ENCODE measurements at regions not wholly inside any gene's neighbourhood (a gene's known extent, or its start where the extent isn't known, plus 50 kb on each side); places are given as distances from the start of the nearest gene placed in this dataset.

DNA sequence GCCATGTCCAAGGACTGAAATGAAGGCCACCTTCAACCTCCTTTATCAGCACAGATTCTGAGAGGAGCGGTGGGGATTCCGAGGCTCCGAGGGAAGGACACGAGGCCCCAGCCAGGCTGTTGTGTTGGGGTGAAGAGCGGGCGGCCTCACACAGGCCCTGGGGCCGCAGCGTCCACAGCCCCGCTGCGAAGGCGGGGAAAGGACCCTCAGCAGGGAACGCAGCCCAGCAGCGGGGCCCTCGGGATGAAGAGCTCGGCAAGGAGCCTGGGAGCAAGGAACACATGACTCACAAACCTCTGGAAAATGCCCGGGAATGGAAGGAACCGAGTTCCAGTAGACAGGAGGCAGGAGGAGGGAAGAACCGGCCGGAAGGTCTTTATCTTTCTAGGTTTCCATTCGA is 227.2 kb downstream of the BRD1 start:
- DNase-seq, result no peak

DNA sequence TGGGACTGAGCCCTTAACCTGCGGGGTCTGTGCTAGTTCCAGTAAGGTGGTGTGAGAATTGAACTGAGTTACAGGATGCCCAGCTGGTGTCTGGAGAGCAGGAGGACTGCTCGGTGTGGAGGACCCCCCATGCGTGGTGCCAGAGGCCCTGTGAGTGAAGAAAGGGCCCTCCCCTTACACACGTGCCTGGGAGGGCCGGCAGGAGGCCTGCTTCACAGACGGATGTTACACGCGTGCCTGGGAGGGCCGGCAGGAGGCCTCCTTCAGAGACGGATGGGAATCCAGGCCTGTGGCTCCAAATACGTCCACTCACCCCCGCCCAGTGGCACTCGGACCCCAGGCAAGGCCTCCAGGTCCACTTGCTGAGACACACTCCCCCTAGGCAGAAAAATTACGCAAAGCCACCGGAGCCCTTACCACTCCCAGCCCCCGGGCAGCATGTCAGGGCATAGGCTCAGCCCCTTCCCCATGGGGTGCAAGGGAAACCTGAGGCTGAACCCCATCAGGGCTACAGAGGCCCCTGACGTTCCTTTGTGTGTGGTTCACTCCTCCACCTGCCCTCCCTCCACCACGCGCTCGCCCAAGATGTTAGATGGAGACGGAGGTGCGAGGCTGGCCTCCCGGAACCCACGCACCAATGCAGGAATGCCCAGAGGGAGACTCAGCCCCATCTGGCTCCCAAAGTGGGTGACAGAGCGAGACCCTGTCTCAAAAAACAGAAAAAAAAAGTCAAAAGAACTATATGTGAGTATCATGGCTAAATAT is 227.8 kb downstream of the BRD1 start:
- DNase-seq, result no peak

DNA sequence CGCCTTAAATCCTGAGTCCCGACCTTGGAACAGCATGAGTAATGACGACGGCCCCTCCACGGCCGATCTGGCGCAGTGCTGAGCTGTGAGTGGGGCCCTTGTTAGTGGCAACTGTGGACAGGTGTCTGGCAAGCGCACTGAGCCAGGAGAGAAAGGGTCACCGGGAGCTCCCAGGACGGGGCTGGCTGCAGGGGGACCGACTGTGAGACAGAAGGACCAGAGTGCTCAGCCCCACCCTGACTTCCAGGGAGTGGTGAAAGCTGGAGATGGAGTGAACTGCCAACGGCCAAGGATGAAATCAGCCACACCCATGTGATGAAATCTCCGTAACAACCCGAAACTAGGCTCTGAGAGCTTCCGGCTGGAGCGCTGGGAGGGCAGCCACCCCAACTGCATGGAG is 228.6 kb downstream of the BRD1 start:
- no peak for DNase-seq

DNA sequence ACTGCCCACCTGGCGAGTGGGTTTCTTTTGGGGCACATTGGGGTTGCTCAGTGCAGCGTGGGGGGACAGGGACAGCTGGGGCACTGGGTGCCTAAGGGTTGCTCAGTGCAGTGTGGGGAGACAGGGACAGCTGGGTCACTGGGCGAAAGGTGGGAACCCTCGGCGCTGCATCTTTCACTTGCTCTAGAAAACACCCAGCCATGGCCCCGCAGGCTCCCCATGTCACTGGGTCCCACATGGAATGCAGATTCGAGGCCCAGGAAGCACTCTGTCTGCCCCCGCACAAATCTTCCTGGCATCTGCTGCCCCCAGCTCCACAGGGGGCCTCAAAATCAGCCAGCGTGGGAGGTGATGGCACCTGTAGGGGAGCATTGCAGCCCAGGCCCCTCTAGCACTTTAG is 229.3 kb downstream of the BRD1 start:
- no peak for DNase-seq

DNA sequence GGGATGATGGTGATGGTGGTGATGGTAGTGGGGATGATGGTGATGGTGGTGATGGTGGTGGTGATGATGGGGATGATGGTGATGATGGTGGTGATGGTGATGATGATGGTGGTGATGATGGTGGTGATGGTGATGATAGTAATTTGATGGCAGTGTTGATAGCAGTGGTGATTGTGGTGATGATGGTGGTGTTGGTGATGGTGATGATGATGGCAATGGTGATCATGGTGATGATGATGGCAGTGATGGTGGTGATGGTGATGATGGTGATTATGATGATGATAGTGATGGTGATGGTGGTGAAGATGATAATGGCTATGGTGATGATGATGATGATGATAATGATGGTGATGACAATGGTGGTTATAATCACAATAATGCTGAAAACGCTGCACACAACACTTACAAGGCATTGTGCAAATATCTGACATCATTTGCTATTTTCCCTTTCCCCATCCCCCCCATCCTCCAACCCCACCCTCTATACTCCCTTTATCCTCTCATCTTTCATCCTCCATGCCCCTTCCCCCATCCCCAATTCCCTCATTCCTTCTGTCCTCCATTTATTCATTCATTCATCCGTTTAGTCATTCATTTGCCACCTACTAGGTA is 230.1 kb downstream of the BRD1 start:
- DNase-seq, result no peak

DNA sequence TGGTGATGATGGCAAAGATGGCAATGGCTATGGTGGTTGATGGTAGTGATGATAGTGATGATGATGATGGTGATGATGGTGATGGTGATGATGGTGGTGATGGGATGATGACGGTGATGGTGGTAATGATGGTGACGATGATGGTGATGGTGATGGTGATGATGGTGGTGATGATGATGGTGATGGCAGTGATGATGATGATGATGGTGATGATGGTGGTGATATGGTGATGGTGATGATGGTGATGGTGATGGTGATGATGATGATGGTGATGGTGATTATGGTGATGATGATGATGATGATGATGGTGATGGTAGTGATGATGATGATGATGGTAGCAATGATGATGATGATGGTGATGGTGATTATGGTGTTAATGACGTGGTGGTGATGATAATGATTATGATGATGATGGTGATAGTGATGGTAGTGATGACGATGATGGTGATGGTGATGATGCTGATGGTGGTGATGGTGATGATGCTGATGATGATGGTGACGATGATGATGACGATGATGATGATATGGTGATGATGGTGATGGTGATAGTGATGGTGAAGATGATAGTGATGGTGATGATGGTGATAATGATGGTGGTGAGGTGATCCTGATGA is 232.1 kb downstream of the BRD1 start:
- DNase-seq, result no peak

DNA sequence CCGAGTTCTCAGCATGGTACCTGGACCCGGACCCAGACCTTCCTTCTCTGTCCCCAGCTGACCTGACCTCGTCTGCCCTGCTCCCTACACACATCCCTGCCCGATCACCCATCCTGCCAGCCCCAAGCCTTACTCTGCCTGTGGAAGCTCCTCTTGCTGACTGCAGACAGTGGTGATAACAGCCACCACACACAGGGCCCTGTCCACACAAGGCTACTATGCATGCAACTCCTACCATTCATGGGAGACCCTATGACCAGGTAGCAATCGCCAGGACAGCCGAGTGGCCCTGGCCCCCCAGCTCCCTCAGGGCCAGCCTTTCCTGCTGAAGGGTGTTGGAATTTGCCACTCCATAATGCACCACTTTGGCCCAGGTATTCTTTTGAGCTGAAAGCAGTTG is 233.6 kb downstream of the BRD1 start:
- no peak for DNase-seq

DNA sequence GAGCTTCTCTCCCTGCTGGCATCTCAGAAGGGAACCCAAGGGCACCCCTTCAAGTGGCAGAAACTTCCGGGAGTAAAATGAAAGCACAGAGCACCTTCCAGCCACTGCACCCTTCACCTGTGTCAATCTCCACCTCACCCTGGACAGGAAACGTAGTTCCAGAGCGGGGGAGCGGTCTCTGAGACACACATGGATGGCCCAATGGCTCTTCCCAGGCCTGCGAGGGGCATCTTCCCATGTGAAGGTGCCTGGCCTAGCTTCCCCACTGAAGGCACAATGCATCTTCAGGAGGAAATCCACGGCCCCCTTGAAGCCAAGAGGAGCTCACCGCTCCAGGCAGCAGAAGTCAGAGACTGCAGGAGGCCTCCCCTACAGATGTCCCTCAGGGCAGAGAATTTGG is 234.2 kb downstream of the BRD1 start:
- DNase-seq, result no peak

DNA sequence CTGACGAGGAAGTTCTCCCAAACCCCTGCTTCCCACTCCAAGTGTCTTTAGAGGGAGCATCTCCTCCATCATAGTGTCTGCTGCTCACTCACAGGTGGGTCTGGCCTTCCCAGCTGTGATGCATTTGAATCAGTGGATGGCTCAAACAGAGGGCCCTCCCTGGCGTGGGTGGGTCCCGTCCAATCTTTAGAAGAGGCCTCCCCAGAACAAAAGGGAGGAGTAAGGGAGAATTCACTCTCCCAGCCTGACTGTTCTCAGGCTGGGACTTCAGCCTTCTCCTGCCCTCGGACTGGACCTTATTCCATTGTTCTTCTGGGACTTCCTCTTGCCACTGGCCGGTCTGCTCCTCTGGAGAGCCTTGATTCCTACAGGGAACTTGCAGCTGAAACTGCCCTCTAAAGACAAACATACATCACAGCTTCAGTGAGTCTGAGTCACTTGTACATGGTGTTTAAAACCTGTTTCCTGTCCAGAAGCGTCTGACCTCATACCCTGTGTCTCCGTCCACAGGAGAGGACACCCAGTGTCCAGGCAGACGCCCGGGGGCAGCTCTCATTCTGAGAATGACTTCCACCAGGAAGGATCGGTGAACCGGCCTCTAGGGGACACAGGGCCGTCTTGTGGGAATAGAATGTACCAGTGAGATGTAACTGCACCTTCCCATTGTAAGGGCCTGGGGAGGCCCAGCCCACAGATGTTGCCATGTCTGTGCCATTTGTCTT is 234.7 kb downstream of the BRD1 start:
- no peak for DNase-seq

DNA sequence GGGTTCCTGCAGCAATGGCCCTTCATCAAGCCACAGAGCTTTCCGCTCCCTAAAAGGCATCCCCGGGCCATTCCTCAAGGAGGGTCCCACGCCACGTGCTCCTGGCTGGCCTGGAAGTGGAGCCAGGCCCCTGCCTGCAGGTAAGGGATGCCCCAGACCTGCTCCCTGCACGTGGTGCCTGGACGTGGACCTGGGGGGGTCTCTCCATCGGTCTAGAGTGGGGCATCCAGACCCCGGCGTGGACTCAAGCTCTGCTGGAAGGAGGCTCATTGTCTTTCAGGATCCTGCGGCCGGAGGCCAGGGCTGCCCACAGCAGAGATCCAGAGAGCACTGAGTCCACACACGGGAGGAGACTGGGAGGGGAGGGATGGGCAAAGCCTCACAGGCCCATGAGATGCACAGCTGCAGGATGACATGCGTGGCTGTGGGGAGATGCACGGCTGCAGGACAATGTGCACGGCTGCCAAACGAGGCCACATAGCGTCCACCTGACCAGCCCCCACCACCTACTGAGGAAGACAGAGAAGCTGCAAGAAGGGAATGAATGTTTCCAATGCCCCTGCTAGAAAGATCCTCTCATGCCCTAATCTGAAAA is 236.7 kb downstream of the BRD1 start:
- DNase-seq, result no peak

DNA sequence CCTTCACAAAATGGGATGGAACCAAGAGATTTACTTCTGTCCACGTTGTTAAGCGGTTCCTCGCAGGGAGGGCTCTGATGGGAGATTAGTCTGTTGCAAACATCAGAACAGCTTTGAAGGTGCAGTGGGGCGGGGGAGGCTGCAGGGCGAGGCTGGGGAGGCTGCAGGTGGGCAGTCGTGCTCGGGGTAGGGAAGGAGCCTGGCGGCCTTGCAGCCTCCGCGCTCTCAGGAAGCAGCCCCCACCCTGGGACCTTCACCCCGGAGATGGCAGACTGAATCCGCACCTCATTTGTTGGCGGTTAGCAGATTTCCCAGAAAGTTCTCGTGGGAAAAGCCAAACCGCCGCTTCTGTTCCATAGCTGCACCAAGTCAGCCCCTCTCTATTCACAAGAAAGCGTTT is 237.3 kb downstream of the BRD1 start:
- DNase-seq, result no peak

DNA sequence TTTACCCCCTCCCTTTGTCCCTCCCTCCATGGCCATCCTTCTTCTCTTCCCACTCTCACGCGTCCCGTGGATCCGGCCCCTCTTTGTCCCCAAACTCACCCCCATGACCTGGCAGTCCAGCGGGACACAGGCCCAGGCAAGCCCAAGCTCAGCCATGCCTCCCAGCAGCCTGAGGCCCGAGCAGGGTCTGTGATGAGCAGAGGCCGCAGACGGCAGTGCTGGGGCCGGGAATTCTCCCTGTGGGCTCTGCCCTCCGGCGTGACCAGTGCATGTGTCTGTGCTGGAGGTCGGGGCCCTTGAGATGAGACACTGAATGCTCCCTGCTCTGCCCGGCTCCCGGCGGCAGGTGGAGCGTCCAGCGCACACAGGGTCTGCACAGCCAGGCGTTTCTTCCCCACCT is 237.9 kb downstream of the BRD1 start:
- no peak for DNase-seq

DNA sequence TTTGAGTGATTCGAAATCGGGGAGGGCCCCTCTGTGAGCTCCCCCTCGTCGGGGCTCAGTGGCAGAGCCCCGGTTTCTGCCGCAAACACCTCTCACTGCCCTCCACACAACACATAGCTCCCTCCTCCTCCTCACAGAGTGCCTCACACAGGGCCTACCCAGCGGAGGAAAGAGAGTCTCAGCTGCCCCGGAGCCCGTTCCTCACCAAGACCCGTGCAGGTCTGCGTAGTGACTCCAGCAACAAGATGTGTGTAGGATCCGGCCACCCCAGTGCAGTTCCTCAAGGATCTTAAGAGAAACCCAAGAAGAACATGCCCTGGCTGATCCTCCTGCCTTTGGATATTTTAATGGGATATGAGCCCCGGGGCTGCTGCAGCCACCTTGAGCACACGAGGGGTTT is 238.4 kb downstream of the BRD1 start:
- DNase-seq, result no peak

DNA sequence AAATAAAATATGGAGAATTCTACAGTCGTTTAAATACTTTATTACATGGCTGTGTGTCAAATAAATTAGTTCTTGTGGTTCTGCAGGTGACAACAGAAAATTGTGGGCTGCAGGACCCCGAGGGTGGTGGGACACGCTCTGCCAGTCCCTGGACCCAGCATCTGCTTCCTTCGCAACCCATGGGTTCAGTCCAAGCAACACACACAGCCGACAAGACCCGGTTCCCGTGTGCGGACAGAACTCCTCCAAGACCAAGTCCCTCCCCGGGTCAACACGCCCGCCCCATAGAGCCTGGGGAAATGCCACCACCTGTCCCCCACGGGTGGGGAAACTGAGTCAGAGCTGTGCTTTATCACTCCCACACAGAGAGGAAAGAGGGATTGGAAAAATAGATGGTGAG is 238.9 kb downstream of the BRD1 start:
- no peak for DNase-seq

DNA sequence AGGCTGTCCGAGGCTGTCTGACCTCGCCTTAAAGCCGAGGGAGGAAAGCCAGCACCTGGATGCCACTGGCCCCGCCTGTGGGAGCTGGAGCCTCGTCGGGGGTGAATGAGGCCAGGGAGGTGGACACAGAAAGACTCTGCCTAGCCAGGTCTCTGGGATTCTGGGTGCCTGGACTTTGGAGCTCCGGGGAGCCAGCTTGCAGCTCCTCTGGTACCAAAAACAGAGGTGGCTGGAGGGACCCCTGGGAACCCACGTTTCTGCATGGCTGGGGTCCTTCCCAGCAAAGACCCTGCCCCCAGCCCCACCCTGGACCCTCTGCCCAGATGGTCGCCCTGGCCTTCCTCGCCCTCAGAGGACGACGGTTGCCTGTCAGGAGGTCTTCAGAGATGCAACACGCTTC is 239.7 kb downstream of the BRD1 start:
- no peak for DNase-seq

DNA sequence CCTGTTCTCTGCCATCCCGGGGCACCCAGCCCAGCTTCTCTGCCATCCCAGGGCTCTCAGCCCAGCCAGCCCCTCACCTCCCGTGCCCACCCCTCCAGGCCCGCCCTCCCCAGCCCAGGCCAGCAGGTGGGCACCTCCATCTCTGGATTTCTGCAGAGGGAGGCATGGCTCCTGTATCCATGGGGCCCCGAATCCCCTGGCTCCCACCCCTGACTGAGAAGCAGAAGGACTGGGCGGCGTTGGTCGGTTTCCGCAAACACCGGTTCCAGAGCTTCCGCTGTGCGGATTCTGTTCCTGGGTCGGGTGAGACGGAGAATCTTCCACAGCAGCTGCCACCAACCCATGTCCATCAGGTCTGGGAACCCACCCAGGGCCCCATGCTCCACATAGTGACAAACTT is 240.3 kb downstream of the BRD1 start:
- no peak for DNase-seq

DNA sequence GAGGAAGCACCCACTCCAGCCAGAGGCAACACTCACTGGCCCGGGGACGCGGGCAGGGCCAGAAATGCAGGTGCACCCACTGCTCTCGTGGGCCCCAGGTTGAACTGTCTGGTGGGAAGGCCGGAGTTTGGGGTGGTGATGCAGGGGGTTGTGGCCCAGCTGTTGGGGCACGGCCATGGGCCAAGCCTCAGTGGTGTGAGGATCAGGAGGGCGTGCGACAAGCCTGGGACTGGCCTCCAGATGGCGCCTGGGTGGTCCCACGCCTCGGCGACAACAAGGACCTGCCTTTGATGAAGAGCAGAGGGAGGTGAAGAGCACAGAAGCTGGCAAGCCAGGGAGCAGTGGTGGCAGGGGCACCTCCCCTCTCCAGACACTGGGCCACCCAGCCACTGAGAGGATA is 240.8 kb downstream of the BRD1 start:
- DNase-seq, result no peak

DNA sequence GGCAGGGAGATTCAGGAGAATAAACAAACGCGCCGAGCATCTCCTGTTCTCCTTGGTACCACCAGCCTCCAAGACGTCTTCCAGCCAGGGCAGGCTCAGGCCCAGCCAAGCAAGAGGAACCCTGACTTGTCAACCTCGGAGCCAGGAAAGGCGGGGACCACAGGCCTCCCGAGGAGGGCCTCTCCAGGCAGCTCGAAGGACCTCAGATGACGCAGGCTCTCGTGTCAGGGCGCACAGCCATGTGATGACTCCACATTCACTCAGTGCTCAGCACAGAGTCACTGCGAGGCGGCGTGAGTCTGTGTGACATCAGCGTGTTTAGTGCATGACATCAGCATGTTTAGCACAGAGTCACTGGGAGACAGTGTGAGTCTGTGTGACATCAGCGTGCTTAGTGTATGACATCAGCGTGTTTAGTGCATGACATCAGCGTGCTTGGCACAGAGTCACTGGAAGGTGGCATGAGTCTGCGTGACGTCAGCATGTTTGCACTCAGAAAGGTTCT is 241.4 kb downstream of the BRD1 start:
- no peak for DNase-seq

DNA sequence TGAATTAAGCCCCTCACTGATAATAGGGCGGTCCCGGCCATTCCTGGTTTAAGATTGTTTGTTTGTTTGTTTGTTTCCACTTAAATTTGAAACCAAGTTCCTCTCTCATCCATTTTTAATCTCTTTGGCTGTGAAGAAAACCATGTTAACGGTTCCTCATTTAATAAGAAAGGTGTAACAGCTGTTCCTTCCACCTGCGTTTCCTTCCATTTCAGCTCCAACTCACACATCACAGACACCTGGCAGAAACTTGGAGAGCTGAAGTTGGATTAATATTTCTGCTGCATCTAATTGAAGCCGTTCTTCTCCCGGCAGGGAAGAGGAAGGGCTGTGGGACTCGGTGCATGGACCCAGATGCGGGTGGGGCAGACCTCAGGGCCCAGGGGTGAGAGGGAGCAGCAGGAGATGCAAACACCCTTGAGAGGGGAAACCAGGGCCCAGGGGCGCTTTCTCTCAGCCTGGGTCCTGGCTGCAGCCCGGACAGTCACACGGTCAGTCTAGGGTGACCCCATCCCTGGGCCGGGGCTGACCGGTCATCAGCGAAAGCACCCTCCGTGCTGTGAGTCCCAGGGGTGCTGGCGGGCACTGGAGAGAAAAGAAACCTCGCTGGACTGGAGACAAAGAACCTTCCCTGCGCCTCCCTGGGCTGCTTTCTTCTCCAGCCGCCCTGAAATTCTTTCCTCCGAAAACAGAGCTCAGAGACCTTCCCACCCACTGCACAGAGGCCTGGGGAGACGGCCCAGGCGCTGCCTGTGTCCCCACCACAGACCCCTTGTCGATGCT is 242.0 kb downstream of the BRD1 start:
- DNase-seq, result no peak

DNA sequence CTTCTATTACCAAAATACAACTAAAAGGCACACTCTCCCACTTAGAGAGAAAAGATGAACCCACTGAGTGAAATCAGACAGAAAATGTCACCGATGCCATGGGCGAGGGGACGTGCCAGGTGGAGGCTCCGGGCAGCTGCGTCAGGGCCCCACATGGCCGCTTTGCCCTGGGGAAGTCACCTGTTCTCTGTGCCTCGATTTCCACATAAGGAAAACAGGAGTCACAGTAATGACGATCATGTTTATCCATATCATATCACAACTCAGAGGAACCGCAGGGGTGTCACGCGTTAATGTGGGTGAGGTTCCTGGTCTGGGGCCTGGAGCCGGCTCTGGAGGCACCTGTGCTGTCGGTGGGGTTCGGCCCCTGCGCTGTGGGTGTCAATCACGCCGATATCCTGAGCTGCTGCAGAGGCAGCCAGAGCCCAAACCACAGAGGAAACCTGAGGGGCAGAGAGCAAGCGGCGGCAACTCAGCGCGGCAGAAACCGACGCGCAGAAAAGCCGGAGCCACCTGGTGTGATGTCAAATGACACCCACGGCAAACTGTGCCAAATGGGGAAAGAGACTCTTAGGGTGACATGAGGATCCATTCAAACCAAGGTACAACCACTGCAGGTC is 243.7 kb downstream of the BRD1 start:
- no peak for DNase-seq

DNA sequence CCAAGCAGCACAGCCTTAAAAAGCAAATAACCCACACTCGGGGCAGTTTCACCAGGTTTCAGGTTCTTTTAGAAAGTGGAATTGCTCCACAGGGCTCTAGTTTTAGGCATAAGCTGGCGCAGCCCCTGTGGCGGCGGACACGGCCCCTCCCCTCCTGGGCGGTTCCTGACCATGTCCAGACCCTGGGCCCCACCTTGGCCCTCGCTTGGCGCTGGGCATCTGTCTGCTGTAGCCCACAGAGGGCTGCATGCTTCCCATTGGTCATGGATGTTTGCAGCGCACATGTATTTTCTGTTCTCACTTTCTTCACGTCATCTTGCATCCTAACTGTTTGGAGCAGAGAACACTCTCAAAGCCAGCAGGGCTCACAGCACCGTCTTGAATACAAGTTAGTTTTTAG is 244.3 kb downstream of the BRD1 start:
- DNase-seq, result no peak

DNA sequence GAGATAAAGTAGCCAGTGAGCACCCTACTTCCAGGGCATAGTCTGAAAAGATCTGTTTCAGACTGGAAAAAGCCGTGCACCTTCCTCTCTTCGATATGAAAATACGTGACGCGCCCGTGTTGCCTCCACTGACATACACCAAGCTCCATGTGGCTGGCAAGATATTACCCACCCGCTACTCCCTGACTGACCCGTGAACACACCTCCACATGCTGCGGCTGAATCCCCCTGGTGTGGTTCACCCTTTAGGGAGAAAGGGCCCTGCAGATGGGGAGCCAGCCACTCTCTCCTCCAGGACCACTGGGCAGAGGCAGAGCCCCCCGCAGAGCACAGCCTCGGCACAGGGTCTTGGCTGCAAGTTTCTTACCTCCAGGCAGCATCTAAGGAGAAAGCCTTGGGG is 245.0 kb downstream of the BRD1 start:
- DNase-seq, result no peak
